ENCODE measurements at regions not wholly inside any gene's neighbourhood (a gene's known extent, or its start where the extent isn't known, plus 50 kb on each side); places are given as distances from the start of the nearest gene placed in this dataset.

GRCh38 chr6:148242180-148242579, 100.5 kb upstream of the SASH1 start:
- no peak for DNase-seq (ENCODE audit: low read depth)

DNA sequence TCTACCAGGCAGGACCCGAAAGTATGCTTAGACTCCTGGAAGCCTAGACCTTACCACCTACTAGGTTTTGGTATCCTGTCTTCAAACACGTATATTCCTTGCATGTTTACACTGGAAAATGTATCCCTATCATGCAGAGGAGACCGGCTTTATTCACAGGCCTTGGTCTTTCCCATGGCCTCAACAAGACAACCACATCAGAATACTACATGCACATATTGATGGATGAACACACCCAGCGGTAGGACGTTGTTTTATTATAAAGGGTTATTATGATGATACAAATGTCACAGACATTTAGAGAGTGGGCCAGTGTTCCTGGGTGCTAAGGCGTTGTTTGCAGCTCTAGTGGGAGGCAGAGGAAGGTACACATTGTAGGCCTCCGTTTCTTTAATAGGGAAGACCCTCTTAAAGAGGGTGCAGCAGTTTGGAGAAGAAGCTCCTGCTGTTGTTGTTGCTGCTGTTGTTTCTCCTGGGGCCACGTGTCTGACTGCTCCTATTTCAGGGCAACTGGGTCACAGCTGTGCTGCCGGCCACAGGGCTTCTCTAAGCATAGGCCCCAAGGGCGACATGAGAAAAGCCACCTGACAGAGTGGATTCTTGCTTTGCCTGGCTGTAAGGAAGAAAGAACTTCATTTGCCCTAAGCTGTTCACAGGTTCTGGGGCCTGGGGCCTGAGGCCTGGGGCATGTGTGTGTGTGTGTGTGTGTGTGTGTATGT, 98.3 kb upstream of the SASH1 start:
- no peak for DNase-seq (ENCODE audit: low read depth)

DNA sequence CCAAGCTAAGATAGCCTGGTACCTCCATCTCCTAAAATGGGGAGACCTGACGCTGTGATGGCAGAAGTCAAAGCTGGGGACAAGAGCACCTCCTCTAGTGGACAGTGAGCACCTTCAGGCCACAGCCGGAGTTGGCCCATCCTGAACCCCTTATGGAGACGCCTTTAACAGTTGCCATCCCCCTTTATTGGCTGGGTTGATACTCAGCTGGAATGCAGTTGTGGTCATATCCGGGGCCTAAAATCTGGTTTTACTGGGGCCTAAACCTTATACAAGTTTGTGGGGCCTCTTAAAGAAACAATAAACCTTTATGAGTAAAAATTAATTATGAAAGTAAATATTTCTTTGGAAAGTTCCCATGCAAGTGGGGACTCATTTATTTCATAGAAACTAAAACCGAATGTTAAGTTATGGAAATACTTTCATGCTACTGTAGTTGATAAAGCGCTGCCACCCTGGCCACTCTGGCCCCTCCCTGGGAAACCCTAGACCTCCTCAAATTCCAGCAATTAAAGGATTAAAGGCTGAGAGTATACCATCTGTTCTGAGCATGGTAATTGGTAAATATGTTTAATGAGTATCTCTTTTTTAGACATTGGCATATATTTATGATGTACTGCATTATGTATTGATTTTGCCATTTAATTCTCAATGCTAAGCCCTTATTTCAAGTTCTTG, 95.1 kb upstream of the SASH1 start:
- DNase-seq (ENCODE audit: low read depth), result no peak

GRCh38 chr6:148249160-148249559, 93.5 kb upstream of the SASH1 start:
- DNase-seq (ENCODE audit: low read depth), result no peak

- no peak for DNase-seq (ENCODE audit: low read depth)
Measured at GRCh38 chr6:148249679-148250375, 92.8 kb upstream of the SASH1 start.

DNA sequence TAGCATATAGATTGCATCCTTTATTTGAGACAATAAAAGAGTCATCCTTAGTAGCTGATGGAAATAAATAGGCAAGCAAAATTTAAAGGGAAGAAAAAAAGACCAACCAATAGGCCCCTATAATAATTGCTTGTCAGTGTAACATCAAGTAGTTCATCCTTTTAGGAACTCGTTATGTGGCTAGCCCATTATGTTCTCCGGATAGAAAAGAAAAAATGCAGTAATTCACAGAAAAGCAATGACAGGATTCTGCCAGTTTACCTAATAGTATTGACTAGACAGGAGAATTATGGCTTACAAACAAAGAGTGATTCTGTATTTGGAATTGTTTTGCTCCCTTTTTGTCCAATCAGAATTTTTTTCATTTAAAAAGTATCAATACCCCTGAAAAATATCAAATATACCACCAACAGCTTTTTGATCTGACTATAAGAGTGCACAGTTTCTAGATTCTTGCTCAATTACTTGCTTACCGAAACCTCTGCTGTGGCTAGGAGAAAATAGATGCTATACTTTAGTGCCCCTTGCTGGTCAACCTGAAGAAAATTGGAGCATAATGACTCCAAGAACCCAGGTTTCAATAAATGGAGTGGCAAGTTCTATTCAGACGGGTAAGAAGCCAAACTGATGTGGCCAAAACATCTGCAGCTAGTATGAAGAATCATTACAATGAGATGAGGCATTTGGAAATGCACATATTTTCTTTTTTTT, 91.5 kb upstream of the SASH1 start:
- peak; percentile 61 for DNase-seq (ENCODE audit: low read depth)

- DNase-seq (ENCODE audit: low read depth), result no peak
Measured at GRCh38 chr6:148251891-148252290, 90.7 kb upstream of the SASH1 start.

GRCh38 chr6:148257810-148258209, 84.8 kb upstream of the SASH1 start:
- DNase-seq (ENCODE audit: low read depth), result no peak

DNA sequence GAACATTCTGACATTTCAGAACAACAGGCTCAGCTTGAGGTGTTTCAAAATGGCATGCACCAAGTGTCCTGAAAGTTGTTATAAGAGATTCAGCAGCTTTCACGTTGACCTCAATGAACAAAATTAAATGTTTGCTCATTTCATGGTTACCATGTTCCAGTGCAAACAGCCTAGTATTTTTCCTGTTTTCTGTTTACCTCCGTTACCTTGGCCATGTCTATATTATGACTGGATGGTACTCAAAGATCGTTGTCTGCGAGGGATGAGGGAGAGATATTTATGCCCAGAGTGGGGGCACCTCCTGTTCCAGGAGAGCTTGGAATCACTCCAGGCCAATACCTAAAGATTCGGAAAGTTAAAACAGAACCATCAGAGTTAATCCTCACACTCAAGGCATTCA, 83.8 kb upstream of the SASH1 start:
- no peak for DNase-seq (ENCODE audit: low read depth)

- no peak for DNase-seq (ENCODE audit: low read depth)
Measured at GRCh38 chr6:148261470-148261869, 81.2 kb upstream of the SASH1 start.

DNA sequence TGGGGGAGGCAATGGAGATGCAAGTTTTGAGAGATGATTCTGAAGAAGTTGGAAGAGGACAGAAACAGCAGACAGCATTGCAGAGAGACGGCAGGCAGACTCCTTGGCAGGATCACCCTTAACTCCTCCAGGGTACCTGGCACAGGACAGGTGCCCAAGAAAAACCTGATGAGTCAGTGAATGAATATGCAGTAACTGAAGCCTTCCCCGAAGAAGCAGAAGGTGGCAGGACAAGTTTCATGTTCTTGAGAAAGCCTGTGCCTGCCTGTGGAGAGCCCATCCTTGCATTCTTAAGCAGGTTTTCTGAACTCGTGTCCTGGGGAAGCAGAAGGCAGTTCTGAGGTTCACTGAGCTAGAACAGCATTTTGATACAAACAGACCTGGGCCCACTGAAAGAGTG, 79.6 kb upstream of the SASH1 start:
- DNase-seq (ENCODE audit: low read depth), result no peak

DNA sequence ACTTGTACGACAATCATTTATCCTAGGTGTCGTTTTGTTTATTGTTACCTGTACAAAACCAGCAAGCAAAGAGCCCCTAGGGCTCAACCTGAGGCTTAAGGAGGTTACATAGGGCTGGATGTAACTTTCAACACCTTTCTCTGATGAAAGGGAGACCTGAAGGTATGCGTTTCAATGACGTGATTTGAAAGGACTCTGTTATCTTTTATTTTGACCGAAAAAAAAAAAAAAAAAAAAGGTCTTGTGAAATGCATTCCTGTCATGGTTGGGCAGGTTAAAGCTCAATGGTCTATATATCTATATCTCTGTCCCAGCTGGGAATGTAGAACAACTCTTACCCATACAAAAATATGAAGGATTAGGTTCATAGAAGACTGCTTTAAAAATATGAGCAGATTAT, 78.7 kb upstream of the SASH1 start:
- DNase-seq (ENCODE audit: low read depth), result no peak

DNA sequence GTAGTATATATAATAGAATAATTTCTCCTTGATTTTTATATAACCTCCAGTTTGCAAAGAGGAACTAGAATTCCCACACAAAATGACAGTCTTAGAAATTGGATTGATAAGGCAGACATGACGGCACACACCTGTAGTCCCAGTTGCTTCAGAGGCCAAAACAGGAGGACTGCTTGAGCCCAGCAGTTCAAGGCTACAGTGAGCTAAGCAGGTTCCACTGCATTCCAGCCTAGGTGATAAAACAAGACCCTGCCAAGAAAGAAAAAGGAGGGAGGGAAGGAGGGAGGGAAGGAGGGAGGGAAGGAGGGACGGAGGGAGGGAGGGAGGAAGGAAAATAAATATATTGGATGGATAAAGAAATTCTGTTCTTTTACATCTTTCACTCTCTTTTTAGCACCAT, 77.6 kb upstream of the SASH1 start:
- DNase-seq (ENCODE audit: low read depth), result no peak

DNA sequence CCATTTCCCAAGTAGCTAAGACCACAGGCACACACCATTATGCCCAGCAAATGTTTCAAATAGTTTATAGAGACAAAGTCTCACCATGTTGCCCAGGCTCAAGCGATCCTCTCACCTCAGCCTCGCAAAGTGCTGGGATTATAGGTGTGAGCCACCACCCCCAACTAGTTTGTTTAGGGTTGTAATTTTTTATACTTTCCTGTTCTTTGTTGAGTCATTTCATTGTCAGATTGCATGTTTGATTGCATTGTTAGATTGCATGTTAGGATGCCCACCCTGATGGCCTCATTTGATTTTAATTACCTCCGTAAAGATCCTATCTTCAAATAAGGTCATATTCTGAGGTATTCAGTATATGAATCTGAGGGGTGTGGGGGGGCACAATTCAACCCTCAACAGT, 73.3 kb upstream of the SASH1 start:
- DNase-seq (ENCODE audit: low read depth), result no peak

DNA sequence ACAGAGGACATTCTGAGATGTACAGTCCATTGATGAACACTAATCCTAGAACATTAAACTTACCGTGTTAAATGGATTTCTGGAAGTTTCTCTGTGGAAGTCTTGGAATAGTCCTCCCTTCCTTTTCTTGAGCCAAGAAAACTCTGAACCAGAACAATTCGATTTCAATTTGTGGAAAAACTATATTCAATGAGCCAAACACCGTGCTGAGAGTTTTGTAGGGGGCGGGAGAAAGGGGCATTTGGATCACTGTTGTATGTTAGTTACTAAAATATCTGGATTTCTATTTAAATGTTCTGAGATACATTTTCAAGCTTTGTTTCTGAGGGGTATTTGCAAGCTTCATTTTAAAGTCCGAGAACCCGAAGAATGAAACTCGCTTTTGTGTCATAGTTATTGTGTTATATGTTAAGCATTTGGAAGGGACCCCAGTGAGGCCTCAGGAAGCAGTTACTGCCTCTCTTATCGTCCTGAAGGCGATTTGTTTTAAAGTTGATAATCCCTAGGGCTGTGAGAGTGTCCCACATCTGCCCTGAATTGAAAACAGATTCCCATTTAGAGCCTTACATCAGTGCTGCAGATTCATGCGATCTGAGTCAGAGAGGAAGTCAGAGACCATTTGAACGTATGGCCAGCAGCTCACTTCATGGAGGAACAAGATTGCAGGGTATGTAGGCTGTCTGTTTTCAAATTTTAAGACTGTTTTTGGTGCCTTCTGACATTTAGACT, 70.8 kb upstream of the SASH1 start:
- DNase-seq (ENCODE audit: low read depth), result peak; percentile 70

DNA sequence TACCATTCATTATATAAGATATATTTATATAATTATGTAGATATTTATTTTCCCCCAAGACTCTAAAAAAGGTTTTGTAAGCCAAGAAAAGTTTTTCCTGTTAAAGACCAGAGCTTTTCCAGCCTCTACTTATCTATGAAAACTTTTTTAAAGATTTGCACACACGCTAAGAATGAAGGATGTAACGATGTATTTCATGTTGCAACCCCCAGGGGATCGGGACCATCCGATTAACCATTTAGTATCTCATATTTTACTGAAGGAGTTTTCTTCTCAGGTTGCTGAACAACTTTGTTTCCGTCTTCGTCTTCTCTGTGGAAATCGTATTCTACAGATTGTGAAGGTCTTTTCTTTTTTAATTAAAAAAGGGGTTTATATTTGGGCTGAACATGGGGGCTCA, 70.0 kb upstream of the SASH1 start:
- no peak for DNase-seq (ENCODE audit: low read depth)

- no peak for DNase-seq (ENCODE audit: low read depth)
Measured at GRCh38 chr6:148273962-148274752, 68.5 kb upstream of the SASH1 start.

- DNase-seq (ENCODE audit: low read depth), result no peak
Measured at GRCh38 chr6:148274809-148275208, 67.8 kb upstream of the SASH1 start.

- DNase-seq (ENCODE audit: low read depth), result no peak
Measured at GRCh38 chr6:148285205-148285604, 57.4 kb upstream of the SASH1 start.

DNA sequence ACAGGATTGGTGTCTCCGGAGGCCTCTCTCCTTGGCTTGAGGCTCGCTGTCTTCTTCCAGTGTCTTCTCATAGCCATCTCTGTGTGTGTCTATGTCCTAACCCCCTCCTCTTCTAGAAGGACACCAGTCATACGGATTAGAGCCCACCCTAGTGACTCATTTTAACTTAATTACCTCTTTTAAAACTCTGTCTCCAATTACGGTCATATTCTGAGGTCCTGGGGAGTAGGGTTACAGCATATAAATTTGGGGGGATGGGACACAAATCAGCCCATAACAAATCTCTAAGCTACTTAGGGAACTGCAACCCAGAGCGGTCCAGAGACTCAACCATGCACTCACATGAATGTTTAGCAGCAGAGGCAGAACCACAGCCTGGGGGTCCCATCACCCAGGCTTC, 56.1 kb upstream of the SASH1 start:
- no peak for DNase-seq (ENCODE audit: low read depth)

DNA sequence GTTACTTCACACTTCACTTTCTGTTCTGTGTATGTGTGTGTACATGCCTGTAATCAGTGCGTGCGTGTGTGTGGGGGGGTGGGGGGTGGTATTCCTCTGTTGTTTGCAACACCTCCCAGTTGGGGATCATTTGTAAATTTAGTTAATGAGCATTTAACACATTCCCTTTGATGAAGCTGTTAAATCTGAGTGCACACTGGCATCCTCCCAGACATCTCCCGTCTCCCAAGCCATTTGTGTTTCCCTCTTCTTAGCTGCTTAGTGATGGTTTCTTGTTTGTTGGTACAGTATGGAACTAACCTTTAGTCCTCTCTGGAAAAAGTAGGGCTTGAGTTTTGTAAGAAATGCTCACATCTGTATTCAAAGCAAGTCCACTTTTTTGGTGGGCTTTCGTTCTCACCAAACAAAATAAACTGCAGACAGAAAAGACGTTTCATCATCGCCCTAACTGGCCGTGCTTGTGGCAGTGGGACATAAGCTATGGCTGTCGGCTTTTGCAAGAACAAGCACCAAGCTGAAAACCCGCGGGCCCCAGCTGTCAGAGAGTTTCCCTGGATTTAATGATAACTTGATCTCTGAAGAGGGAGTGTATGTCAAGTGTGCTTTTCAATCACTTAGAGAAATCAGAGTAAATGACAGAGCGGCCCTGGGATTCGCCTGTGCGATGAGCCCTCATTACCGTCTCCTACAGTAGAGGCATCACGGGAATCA, 54.9 kb upstream of the SASH1 start:
- DNase-seq (ENCODE audit: low read depth), result no peak
